ENCODE measurements at regions not wholly inside any gene's neighbourhood (a gene's known extent, or its start where the extent isn't known, plus 50 kb on each side); places are given as distances from the start of the nearest gene placed in this dataset.

GRCh38 chr12:75742961-75743360, 231.6 kb upstream of the KRR1 start:
- TF ChIP-seq CTCF (conservative IDR thresholded peaks at IDR 0.05; ENCODE audit: low read length) (no peak), EZH2phosphoT487 (IDR thresholded peaks at IDR 0.05; ENCODE audit: borderline replicate concordance) (no peak)

Data from Loucy (cell line).